Renal cortical epithelial cell (primary cell): ENCODE measurements at regions not wholly inside any gene's neighbourhood (a gene's known extent, or its start where the extent isn't known, plus 50 kb on each side); places are given as distances from the start of the nearest gene placed in this dataset.
A peak's percentile ranks its signal among the peaks of the same experiment; 100 is the strongest.
"Not testable (repeated sequence)": the region's sequence is repeated elsewhere in the genome, so short reads cannot be mapped to it uniquely, and the experiment has no call there.

Experiments used
- DNase-seq: peaks from one replicate; pipeline ENCODE4 v3.0.0-alpha.2; 2011; ENCODE audit warnings: low read depth

DNA sequence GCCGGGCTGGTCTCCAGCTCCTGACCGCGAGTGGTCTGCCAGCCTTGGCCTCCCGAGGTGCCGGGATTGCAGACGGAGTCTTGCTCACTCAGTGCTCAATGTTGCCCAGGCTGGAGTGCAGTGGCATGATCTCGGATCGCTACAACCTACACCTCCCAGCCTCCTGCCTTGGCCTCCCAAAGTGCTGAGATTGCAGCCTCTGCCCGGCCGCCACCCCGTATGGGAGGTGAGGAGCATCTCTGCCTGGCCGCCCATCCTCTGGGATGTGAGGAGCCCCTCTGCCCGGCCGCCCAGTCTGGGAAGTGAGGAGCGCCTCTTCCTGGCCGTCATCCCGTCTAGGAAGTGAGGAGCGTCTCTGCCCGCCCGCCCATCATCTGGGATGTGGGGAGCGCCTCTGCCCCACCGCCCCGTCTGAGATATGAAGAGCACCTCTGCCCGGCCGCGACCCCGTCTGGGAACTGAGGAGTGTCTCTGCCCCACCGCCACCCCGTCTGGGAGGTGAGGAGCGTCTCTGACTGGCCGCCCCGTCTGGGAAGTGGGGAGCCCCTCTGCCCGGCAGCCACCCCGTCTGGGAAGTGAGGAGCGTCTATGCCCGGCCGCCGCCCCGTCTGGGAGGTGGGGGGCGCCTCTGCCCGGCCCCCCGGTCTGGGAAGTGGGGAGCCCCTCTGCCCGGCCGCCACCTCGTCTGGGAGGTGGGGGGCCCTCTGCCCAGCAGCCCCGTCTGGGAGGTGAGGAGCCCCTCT is 861.8 kb upstream of the INTU start:
- not testable (repeated sequence) for DNase-seq

DNA sequence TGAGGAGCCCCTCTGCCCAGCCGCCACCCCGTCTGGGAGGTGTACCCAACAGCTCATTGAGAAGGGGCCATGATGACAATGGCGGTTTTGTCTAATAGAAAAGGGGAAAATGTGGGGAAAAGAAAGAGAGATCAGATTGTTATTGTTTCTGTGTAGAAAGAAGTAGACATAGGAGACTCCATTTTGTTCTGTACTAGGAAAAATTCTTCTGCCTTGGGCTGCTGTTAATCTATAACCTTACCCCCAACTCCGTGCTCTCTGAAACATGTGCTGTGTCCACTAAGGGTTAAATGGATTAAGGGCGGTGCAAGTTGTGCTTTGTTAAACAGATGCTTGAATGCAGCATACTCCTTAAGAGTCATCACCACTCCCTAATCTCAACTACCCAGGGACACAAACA is 861.1 kb upstream of the INTU start:
- DNase-seq = not testable (repeated sequence)

DNA sequence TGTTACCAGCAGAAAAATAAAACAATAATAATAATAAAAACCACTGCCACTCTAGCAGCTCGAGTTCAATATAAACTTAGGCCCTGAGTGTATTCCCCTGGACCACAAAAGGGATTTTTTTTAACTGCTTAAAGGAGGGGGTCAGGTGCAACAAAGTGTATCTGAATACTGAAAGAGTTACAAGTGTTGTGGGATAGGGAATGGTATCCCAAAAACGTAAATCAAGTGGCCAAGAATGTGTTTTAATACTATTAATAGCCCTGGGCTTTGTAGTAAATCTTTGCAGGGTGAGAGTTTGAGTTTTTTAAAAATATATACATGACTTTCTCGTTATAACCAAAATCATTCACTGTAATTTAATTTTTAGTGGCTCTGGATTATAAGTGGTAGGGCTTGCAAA is 860.1 kb upstream of the INTU start:
- DNase-seq = no peak

DNA sequence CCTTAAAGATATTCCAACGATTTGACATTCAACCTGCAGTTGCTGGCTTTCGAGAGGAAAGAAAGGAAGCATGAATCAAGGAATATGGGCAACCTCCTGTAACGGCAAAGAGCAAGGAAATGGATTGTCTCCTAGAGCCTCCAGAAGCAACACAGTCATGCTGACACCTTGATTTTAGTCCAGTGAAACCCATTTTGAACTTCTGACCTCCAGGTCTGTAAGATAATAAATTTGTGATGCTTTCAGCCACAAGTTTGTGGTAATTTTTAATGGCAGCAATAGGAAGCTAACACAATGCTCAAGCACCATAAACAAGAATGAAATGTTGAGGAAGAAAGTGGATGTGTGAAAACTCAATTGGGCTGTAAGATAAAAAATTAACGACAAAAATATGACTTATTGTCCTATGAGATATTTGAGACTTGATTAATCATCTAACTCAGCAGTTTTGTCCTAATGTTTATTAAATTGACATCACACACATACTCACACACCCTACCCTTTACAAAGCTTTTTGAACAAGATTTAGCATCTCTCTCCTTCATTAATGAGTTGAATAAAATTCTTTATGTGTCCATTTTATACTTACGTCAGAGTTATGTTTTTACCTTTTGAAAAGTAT is 857.2 kb upstream of the INTU start:
- no peak for DNase-seq

DNA sequence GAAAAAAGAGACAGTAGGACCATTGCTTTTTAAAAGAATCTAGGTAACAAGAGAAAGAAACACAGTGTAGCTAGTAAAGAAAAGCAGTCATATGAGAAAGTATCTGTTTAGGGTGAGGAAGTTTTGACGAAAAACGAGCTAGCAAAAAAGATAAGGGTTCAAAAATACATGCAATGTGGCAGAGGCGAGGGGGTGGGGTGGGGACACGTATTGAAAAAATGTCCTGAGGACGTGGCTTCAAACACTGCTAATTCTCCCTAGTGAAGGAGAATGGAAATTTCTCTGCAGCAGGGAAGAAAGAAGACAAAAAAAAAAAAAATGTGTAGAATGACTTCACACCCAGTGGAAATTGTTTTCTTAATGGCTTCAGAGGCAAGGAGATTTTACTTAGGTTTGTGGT is 856.4 kb upstream of the INTU start:
- no peak for DNase-seq

DNA sequence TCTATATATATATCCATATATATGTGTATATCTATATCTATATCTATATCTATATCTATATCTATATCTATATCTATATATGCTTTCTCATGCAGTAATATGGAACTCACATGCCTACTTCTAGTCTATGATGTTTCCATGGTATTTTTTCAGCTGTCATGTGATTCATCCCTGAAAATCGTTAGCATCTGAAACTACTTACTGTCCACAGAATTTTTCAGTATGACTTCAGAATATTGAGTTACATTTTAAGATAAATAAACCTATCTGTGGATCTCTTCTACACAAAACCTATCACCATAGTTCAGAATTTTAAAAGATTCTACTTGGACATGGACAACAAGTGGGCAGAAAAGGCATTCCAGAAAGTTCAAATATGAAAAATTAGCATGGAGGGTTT is 855.1 kb upstream of the INTU start:
- DNase-seq = no peak

DNA sequence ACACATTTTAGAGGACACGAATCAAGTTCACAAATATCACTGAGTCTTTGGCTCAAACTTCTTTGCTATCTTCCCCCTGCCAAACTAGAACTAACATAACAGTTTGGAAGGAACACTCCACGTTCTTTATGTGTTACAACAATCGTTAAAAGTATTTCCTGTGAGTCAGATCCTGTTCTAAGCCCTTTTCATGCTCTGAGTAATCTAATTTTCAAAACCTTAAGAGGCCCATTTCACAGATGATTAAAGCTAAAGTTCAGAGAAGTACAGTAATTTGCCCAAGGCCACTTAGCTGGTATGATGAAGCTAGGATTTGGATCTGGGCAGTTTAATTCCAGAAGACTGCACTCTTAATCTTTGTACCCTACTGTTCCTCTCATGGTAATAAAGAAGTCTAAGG is 854.4 kb upstream of the INTU start:
- DNase-seq = peak; percentile 69

DNA sequence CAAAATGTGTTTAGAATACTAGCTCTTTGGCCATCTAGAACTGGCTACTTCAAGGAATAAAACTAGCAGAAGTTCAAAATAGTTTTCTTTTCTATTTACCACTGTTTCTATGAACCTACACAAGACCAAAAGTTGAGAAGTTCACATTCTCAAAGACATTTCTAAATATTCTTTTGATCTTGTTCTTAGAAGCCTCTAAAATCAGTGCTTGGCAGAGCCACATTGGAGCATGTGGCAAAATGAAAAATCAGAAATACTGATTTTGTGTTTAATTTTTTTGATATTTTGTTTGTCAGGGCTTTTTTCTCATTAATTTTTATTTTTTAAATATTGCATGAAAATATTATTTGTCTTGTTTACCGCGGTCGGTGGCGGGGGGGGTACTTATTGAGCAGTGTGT is 853.8 kb upstream of the INTU start:
- DNase-seq = no peak

DNA sequence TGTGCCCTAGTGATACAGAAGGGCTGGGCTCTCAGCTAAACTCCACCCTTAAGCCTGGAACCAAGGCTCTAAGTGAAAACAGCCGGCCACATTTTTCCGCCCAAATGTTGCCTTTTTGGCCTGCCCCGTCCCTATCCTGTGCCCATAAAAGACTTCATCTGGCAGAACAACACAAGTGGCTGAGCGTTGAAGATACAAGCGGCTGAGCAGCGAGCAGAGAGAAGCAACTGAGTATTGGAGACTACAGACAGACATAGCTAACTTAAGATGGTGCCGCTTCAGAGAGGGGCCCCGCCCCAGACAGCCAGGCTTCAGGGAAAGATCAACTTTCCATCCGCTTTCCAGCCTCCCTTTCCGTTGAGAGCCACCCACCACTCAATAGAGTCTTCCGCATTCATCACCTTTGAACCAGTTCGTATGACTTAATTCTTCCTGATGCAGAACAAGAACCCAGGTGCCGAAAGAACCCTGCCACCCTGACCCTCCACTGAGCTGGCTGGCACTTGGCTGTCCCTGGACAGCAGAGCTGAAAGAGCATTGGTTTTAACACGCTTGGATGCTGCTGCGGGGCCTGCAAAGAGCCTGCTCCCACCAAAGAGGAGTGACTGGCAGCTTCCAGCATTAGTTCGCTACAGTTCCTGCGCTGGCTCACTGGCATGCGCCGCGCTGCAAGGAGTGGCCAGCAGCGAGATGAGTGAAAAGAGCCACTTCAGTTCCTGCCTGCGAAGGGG is 853.2 kb upstream of the INTU start:
- no peak for DNase-seq

DNA sequence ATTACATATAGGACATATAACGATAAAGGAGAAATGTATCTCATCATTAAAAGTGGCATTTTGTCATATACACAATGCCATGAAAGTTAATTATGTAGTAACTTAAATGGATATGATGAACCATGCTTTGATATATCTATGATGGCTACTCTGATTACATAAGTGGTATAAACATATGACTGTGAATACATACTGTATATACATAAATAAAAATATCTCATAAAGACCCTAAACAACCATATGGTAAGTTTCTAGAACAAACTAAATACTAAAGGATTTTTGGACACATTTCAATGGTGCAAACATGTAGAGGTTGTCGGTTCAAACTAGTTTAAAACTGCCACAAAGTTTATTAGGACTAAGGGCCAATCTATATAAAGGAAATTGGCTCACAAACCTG is 849.6 kb upstream of the INTU start:
- no peak for DNase-seq

DNA sequence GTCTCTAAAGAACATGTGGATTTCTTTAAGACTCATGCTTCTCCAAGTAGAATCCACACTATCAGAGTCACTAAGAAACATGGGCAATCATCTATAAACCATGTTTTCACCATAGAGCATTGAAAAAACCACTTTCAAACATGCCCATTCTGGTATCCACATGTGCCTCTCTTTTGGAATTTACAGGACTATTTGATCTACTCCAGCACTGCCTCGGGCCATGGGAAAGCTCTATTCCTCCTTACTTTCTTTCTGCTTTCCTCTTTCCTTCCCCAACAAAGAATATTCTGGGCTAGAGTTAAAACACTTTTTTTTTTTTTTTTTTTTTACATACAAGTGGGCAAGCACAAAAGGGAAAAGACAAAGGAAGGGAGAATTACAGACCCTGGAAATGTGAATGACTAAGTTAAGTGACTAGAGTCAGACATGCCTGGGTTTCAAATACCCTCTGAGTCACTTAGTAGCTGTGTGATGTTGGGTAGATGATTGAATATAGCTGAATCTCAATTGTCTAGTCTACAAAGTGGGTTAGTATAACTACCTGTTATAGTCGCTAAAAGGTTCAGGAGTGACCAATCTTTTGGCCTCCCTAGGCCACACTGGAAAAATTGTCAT is 847.7 kb upstream of the INTU start:
- peak; percentile 50 for DNase-seq

DNA sequence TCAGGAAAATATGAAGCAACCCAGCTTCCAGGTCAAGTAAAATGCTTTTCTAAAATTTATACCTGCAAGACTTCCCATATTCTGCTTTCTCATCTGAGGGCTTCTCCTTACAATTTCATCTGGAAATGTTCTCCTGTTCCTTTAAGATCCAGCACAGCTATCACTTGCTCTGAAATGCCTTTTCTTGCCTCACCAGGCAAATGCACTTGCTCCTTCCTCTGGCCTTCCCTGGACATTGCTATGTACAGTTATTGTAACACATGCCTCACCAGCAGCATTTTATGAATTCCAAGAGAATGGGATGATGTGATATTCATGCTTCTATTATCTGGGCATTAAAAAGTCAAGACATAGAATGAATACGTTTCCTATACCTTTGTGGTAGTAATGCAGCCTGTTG is 842.1 kb upstream of the INTU start:
- DNase-seq = no peak

DNA sequence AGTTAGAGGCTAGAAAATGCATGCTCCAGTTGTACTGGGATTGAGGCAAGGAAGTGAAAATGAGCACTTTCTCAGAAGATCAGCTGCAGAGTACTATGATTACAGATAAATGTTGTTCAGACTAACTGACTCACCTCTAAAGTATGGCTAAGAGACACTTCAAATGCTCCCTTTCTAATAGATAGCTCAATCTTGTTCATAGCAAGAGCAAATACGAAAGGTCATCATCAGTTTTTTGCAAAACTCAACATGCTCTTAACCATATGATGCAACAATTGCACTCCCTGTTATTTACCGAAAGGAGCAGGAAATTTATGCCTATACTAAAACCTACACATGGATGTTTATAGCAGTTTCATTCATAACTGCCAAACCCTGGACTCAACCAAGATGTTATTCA is 838.4 kb upstream of the INTU start:
- peak; percentile 10 for DNase-seq

DNA sequence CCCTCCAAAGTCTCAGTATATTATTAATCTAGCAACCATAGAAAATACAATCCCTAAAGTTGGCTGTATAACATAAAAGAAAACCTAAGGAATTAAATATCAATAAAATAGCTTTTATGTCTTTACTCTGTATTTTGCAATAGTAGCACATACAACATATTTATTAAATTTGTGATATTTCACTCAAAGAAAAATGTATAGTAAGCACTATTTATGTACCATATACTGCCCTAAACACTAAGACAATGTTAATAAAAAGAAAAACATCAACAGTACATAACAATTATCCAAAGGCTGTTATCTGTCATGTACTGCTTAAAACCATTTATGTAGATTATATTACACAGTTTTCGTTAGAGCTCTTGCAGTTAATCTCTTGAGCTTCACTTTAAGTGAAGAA is 834.5 kb upstream of the INTU start:
- DNase-seq = no peak

DNA sequence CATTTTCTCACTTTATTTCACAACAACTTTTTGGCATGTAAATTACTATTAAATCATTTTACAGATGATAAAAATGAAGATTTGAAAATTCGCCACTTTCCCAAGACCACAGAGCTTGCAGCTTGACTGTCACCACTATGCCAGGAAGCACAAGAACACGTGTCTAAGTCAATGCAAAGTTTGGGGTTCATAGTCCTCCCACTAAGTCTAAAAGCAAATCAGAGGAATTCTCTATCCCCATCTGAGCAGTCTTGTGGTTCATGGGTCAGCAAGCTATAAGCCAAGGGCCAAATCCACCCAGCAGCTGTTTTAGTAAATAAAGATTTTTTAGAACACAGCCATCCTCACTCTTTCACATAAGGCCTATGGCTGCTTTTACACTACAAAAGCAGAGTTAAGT is 833.3 kb upstream of the INTU start:
- no peak for DNase-seq

DNA sequence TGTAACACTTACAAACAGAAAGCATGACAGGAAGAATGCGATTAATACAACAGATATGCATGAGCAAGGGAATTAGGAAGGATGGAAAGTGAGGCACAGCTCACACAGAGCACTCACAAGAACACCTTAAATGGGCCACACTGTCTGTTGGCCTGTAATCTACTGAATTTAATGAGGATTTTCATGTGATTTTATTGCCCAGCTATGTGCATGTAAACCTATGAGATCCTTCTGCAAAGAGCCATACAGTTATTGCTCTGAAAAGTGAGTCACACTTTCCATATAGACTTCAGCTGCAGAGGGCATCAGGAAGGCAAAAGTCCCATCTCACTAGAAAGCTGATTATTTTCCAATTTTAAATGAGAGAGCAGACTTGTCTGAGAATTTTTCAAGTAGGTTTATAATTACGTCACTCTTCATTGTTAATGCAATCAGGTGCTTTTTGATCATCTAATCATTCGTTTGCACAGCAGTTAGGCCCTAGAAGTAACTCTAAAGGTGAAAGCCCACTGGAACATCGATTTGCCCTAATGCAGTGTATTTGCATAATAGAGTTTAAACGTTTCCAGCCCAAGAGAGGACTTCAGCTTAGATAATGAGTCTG is 832.7 kb upstream of the INTU start:
- no peak for DNase-seq

DNA sequence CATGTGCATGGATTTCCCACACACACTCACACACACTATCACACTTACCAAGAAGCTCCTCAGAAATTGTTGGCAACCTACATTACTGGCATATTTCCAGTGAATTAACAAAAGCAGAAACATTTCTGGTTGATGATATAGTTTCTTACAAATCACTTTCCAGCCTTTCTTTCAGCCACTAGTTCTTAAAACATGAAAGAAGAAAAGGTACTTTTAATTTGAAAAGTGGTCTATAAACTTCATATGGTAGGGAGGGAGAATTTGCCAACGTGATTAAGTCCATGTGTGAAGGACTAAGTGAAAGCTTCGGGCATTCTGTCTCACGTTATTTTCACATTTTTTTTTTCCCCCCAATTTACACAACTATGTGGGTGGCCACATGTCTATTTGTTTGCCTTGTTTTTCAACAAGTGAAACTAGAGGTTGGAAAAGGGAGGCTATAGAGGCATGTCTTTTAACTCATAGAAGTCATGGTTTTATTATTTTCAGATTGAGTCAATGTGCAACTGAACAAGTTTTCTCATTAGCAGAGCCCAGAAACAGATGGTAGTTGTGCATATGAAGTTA is 832.1 kb upstream of the INTU start:
- DNase-seq = no peak

DNA sequence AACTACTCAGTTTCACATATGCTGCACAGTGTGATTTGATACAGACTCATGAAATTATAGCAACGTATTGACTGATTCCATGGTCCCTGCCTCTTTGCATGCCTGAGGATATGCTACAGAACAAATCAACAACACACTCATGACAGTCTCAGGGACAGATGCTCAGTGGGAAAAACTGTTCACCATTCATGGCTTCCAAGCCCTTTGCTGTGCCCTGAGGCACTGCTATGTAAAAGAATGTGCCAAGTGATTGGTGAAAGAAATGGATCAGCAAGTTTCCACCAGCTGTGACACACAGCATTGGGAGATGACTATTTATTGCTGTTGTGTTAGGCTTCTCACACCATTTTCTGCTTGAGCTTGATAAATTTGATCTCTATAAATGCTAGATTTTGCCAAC is 825.6 kb upstream of the INTU start:
- DNase-seq = peak; percentile 36

DNA sequence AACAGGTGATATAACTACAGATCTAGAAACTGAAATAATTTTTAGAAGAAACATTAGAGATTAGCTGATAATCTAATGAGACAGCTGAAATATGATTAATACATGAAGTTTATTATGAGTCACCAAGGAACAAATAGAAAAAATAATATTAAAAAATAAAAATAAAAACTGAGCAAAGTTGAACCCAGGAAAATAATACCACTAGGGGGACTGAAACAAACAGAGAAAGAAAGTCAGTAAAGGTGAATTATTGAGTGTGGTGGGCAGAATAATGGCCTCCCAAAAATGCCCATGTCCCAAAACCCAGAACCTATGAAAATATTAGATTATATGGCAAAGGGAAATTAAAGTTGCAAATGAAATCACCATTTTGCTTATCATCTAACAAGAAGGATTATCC is 820.7 kb upstream of the INTU start:
- DNase-seq = no peak

DNA sequence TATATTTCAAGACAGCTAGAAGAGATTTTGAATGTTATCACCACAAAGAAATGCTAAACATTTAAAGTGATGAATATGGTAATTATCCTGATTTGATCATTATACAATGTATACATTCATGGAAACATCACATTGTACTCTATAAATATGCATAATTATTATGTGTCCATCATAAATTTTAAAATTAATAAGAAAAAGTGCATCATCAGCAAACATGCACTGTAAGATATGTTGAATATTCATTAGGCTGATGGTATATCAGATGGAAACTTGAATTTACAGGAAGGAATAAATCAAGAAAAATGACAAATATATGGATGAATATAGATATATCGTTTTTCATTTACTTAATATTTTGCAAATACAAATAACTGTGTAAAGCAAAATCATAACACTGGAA is 812.1 kb upstream of the INTU start:
- DNase-seq = no peak

DNA sequence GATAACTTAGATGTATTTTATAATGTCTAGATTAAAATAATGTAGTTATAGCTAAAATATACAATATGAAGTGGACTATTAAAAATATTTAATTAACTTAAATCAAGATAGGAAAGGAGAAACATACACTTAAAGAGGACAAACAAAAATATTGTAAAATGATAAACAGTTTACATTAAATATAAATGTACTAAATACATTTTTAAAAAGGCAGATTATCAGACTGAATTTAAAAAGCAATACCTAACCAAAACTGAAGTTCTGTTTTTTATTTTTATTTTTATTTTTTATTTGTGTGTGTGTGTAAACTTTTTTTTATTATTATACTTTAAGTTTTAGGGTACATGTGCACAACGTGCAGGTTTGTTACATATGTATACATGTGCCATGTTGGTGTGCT is 811.6 kb upstream of the INTU start:
- DNase-seq = no peak

DNA sequence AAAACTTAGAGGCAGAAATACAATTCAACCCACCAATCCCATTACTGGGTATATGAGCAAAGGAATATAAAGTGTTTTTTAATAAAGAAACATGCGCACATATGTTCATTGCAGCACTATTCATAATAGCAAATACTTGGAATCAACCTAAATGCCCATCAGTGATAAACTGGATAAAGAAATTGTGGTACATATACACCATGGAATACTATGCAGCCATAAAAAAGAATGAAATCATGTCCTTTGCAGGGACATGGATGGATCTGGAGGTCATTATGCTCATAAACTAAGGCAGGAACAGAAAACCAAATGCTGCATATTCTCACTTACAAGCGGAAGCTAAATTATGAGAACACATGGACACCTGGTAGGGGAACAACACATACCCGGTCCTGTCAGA is 807.7 kb upstream of the INTU start:
- DNase-seq = no peak
